Mucosa of descending colon (tissue), 3 donors: ENCODE measurements at regions not wholly inside any gene's neighbourhood (a gene's known extent, or its start where the extent isn't known, plus 50 kb on each side); places are given as distances from the start of the nearest gene placed in this dataset.
"Not testable (repeated sequence)": the region's sequence is repeated elsewhere in the genome, so short reads cannot be mapped to it uniquely, and the experiment has no call there.

Source experiments
- ATAC-seq: fragments of 200-7000 bp; cut with Tn5 transposase; one replicate; pipeline ENCODE4 v1.9.1; 2020; ENCODE audit warnings: mild to moderate bottlenecking, moderate library complexity
- DNase-seq, 3 donors: peaks; one replicate each; pipeline ENCODE4 v3.0.0-alpha.2; 2020
- H3K36me3 ChIP-seq: fragments of 200-600 bp; one replicate; pipeline ENCODE4 v1.8.0; 2021; ENCODE audit warnings: low read depth, mild to moderate bottlenecking
- H3K4me1 ChIP-seq: fragments of 200-600 bp; one replicate; pipeline ENCODE4 v1.8.0; 2021; ENCODE audit warnings: low read depth, mild to moderate bottlenecking
- H3K4me3 ChIP-seq: fragments of 200-600 bp; one replicate; pipeline ENCODE4 v1.8.0; 2021; ENCODE audit warnings: mild to moderate bottlenecking
- H3K9me3 ChIP-seq: fragments of 200-600 bp; one replicate; pipeline ENCODE4 v1.8.0; 2021; ENCODE audit warnings: mild to moderate bottlenecking
- intact Hi-C, 2 donors: fragments of 100-400 bp; cut with DNase I in 1 of 2; cut with micrococcal nuclease in 1 of 2; formaldehyde crosslinking; loops; one replicate each; pipeline versions ENCODE4 v1.11.0 to v1.11.1; 2022; cut with DNase I, micrococcal nuclease
- donor health status: DM: no; HTN: no; CAD: no; lungs with moderate emphysema.
- donor health status: DM: no; HTN: no; CAD: no.
- donor health status: DM: no; HTN: yes; CAD: no.

DNA sequence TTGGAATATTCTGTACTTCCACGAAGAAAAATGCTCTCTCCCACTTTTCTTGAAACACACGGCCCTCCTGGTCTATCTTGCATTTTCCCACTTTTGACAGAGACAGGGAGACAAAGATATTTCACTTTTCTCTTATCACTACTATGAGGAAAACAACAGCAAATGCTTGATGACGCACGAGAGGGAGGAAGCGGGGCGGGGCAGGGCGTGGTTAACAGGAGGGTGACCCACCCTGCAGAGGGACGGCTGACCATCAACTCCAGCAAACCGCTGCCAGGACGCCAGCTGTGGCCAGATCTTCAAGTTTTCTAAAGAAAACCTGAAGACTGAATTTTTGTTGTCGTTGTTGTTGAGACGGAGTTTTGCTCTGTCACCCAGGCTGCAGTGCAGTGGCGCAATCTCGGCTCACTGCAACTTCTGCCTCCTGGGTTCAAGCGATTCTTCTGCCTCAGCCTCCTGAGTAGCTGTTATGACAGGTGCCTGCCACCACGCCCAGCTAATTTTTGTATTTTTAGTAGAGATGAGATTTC is 63.8 kb downstream of the NSUN5 start:
- H3K4me3 ChIP-seq, H3K36me3 ChIP-seq, intact Hi-C loops, H3K4me1 ChIP-seq, H3K9me3 ChIP-seq, DNase-seq: not testable (repeated sequence)
- ATAC-seq, result peak; percentile 49

DNA sequence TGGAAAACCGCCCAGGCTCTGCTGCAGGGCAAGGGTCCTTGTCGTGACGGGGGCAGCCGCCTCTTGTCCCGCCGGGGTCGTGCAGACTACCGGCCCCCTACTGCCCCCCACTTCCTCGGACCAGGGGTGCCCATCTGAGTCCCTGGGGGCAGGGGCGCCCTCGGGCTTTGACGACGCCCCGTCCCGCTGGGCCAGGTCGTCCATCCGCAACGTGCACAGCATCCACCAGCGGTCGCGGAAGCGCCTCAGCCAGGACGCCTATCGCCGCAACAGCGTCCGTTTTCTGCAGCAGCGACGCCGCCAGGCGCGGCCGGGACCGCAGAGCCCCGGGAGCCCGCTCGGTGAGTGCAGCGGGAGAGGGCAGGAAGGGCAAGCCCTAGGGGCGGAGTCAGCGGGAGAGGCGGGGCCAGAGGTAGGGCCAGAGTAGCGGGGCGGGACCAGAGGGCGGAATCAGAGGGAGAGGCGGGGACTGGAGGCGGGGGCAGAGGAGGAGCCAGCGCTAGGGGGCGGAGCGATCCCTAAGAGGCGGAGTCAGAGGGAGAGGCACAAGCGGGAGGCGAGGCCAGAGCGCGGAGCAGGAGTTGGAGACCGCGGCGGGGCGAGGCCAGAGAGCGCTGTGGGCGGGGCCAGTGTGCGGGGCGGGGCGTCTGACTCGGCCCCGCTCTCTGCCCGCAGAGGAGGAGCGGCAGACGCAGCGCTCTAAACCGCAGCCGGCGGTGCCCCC is 73.5 kb downstream of the NSUN5 start:
- intact Hi-C loops, H3K4me3 ChIP-seq, H3K36me3 ChIP-seq: not testable (repeated sequence)

DNA sequence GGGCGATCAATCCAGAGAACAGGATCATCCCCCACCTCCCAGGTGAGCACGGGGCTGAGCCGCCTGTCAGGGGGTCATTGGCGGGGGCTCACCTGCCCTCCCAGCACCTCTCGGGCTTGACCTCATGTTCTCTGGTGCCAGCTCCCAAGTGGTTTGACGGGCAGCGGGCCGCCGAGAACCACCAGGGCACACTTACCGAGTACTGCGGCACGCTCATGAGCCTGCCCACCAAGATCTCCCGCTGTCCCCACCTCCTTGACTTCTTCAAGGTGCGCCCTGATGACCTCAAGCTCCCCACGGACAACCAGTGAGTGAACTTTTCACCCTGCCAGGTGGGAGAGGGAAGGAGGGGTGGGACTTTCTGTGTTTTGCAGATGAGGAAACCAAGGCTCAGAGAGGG is 82.9 kb downstream of the NSUN5 start:
- ATAC-seq, H3K9me3 ChIP-seq, H3K36me3 ChIP-seq, intact Hi-C loops, H3K4me1 ChIP-seq, DNase-seq, H3K4me3 ChIP-seq: not testable (repeated sequence)

More for the DNA sequence above, 73.5 kb downstream of the NSUN5 start:
- peak; percentile 97 for ATAC-seq
- H3K4me1 ChIP-seq, H3K9me3 ChIP-seq: not testable (repeated sequence)
- DNase-seq, result peak; percentile 95 to 100 (median 98)

DNA sequence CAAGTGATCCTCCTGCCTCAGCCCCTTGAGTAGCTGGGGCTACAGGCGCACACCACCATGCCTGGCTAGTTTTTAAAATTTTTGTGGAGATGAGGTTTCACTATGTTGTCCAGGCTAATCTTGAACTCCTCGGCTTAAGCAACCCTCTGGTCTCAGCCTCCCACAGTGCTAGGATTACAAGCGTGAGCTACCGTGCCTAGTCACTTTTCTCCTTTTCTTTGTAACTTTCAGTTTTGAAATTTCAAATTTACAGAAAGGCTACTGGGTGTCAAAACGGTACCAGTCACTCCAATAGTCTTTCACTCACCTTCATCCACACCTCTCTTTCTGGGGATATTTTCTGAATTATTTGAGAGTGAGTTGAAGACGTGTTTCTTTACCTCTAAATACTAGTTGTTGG is 86.9 kb downstream of the NSUN5 start:
- intact Hi-C loops, H3K36me3 ChIP-seq, ATAC-seq, H3K4me1 ChIP-seq, DNase-seq, H3K4me3 ChIP-seq, H3K9me3 ChIP-seq: not testable (repeated sequence)

DNA sequence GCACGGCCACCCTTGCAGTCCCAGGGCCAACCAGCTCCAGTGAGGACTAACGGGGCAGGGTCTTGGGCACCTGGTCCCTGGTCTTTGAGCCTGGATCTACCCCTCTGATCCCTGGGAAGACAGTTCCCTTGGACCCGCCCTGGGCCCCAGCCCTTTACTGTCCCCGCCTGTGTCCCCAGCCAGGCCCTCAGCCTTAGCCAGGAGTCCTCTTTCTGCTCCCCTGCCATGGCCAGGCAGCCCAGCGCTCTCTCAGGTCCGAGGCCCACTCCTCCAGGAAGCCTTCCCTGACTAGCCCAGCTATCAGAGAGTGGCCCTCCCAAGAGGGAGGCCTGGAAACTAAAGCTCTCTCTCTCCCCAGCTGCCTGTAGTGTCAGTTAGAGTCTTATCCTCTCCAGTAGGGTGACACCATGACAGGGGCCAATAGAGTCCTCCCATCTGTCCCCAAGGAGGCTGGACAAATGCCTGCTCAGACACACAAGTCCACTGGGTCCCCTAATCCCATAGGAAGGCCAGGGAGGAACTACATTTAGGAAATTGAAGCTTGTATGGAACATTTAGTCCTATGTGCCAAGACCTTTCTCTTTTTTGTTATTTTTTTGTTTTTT is 87.8 kb downstream of the NSUN5 start:
- H3K4me1 ChIP-seq, intact Hi-C loops: not testable (repeated sequence)
- ATAC-seq, result peak; percentile 44

DNA sequence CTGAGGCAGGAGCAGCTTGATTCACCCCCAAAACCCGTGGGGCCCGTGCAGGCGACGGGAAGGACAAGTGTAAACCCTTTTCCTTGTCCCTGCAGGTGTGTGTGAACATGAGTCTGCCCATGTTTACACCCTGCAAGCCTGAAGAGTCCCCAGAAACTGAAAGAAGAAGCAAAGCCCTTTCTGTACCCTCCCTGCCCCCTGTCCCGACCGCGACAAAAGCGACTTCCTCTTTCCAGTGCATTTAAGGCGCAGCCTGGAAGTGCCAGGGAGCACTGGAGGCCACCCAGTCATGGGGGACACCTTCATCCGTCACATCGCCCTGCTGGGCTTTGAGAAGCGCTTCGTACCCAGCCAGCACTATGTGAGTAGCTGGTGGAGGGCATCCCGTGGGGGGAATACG is 88.3 kb downstream of the NSUN5 start:
- DNase-seq, H3K4me3 ChIP-seq, intact Hi-C loops, H3K36me3 ChIP-seq, H3K4me1 ChIP-seq, H3K9me3 ChIP-seq: not testable (repeated sequence)
- peak; percentile 86 for ATAC-seq

More for the DNA sequence above, 87.8 kb downstream of the NSUN5 start:
- DNase-seq, H3K4me3 ChIP-seq, H3K9me3 ChIP-seq, H3K36me3 ChIP-seq: not testable (repeated sequence)

DNA sequence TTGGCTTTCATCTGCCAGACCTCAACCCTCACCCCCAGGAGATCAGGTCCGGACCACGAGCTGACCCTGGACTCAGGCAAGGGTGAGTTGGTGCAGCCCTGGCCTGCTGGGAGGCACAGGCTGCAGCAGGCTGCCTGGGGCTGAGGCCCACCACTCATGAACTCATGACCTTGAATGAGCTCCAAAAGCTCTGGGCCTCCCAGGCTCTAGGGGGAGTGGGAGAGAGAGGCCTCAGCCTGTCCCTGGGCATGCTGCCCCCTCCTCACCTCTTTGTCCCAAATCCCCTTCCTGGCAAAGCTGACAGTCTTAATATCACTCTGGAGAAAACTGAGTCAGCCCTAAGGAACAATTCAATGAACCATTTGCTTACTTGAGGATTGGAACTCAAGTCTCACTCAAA is 89.8 kb downstream of the NSUN5 start:
- DNase-seq, H3K4me3 ChIP-seq, intact Hi-C loops, H3K36me3 ChIP-seq, H3K9me3 ChIP-seq, ATAC-seq, H3K4me1 ChIP-seq: not testable (repeated sequence)

DNA sequence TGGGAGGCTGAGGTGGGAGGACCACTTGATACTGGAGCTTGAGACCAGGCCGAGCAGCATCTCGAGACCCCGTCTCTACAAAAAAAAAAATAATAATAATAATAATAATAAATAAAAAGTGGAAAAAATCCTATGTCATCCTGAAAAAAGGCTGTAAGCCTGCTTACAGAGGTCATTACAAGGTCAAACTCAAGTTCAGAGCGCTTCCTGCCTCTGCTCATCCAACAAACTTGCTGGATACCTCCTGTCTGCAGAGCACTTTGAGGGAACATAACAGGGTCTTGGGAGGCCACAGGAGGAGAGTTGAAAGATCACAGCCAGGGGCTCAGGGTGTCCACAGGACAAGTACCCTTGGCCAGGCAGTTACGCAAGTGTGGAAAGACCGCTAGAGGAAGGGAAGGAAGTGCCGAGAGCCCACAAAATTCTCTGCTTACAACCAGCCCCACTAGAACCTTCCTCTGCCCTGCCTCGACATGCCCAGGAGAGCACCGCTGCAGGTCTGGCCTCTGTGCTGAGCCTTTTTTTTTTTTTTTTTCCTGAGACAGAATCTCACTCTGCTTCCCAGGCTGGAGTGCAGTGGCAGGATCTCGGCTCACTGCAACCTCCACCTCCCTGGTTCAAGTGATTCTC is 92.5 kb downstream of the NSUN5 start:
- intact Hi-C loops, H3K9me3 ChIP-seq, ATAC-seq, H3K4me1 ChIP-seq, H3K36me3 ChIP-seq, H3K4me3 ChIP-seq: not testable (repeated sequence)
- peak in 1 of 3 donors; percentile 6 for DNase-seq

DNA sequence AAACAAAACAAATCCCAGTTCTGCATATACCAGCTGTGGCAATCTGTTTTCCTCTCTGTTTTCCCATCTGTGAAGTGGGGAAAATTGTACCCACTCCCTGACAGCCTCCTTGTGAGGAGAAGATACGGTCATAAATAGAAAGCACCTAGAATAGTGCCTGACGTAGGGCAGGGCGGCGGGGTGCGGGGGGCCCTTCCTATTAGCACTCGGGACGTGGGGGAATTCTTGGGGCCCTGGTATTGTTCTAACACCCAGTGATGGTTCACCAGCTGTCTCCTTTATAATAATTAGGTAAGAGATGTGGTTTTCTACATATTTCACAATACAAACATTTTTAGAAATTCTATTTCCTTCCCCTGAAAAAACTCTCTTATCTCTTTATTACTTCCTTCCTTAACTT is 93.4 kb downstream of the NSUN5 start:
- H3K9me3 ChIP-seq, H3K4me3 ChIP-seq, H3K4me1 ChIP-seq, ATAC-seq, intact Hi-C loops, DNase-seq, H3K36me3 ChIP-seq: not testable (repeated sequence)

DNA sequence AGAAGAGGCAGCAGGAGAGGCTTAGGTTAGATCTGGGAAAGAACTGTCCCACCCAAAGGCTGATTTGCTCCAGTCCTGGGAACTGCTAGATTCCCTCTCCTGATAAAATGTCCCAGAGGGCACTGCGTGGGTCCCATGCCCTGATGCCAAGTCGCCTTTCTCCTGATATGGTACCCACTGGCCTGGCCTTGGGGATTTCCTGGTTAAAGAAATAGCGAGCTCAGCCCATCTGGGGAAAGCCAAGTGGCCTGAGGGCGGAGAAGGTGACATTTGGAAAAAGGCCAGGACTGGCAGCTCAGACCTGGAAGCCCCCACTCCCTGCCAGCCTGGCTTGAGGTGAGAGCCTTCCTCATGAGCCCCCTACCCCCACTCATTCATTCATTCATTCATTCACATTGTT is 94.2 kb downstream of the NSUN5 start:
- intact Hi-C loops, H3K4me1 ChIP-seq, ATAC-seq, H3K4me3 ChIP-seq, H3K36me3 ChIP-seq, H3K9me3 ChIP-seq: not testable (repeated sequence)
- peak in 2 of 3 donors; percentile 10 to 46 for DNase-seq

DNA sequence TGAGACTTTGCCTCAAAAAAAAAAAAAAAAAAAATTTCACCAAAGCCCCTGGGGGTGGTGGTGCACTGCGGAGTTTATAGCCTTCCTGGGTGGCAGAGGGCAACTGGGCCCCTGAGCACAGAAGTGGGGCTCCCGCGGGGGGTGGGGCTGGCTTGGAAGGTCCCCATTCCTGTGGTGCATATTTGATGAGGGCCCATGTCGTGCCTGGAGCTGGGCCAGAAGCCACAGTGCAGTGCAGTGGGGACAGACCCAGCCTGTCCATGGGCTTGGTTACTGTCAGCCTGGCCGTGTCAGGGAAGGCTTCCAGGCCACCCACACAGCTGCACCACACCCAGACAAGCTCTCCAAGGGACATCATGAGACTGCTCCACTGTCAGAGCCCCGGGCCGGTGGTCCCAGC is 95.5 kb downstream of the NSUN5 start:
- DNase-seq, result peak in 2 of 3 donors; percentile 23 to 62
- H3K36me3 ChIP-seq, H3K9me3 ChIP-seq, H3K4me1 ChIP-seq, H3K4me3 ChIP-seq, intact Hi-C loops: not testable (repeated sequence)
- ATAC-seq, result peak; percentile 21

DNA sequence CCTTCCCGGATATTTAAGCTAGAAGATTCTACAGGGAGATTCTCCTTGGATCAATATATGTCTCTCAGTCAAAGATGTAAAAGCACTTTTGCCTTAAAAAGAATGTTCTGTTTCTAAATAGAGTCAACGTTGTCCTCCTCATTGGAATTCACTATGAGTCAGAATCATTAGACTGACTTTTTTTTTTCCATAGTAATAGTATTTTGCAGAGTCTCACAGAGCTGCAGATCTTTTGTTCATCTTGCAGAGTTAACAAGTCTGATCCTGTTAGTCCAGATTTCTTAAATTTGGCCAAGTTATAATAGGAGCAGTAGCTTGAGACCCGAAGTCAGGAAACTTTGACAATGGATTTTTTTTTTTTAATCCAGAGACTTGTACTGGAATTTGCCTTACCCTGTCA is 103.0 kb downstream of the NSUN5 start:
- H3K4me1 ChIP-seq, H3K36me3 ChIP-seq, H3K9me3 ChIP-seq, ATAC-seq, intact Hi-C loops, H3K4me3 ChIP-seq, DNase-seq: not testable (repeated sequence)

DNA sequence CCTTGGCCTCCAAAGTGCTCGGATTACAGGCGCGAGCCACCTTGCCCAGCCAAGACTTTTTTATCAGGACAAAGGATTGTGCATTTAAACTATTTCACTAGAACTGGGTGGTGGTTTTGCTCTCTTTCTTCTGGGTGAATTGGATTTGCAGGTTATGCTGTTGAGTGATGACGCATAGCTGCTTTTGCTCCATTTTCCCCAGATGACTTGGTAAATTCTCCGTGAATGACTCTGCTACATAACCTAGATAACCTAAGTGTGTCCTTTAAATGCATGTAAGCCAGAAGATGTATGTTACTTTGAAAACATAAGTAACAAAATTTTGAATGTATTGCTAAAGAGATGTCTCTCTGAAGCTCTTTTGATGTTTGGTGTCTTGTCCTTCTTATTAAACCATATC is 103.7 kb downstream of the NSUN5 start:
- H3K4me3 ChIP-seq, intact Hi-C loops, H3K9me3 ChIP-seq, ATAC-seq, H3K4me1 ChIP-seq, H3K36me3 ChIP-seq, DNase-seq: not testable (repeated sequence)

DNA sequence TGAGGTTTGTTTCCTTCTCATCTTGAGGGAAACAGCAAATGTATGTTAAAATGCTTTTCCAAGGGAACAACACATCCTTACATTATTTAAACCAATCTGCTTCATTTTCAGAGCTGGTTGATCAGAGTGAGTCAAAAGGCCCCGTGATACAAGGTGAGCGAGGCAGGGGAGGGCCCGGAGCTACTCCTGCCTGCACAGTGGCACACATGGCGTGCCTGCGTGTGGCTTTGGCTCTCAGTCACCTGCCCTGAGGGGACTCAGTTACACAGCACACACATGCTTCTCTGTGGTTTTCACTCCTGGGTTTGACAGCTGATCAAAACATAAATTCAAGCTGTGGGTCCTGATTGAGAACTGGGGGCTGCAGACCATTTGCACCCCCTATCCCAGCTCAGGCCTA is 105.3 kb downstream of the NSUN5 start:
- peak in 2 of 3 donors; percentile 13 to 29 for DNase-seq
- ATAC-seq, intact Hi-C loops, H3K36me3 ChIP-seq, H3K4me1 ChIP-seq, H3K4me3 ChIP-seq, H3K9me3 ChIP-seq: not testable (repeated sequence)
